ENCODE measurements at regions not wholly inside any gene's neighbourhood (a gene's known extent, or its start where the extent isn't known, plus 50 kb on each side); places are given as distances from the start of the nearest gene placed in this dataset.

- TF ChIP-seq CTCF (IDR thresholded peaks at IDR 0.05; ENCODE audit: low read depth, low read length) (no peak), EZH2phosphoT487 (IDR thresholded peaks at IDR 0.05; ENCODE audit: low read depth) (no peak)
Measured at GRCh38 chr9:115627511-115627910, 509.6 kb upstream of the TNC start.

Measured in OCI-LY3 (cell line).